Right hindlimb (tissue), 1 donor: ENCODE measurements at regions not wholly inside any gene's neighbourhood (a gene's known extent, or its start where the extent isn't known, plus 50 kb on each side); places are given as distances from the start of the nearest gene placed in this dataset.
"Not testable (repeated sequence)": the region's sequence is repeated elsewhere in the genome, so short reads cannot be mapped to it uniquely, and the experiment has no call there.

ENCODE experiments used
- DNase-seq: peaks from one replicate; pipeline ENCODE4 v3.0.0-alpha.2; 2018

- DNase-seq = no peak
These were observed 501.0 kb upstream of the MAP3K7 start for GRCh38 chr6:91087908-91088307.

GRCh38 chr6:91083211-91083610 is 496.3 kb upstream of the MAP3K7 start:
- no peak for DNase-seq

GRCh38 chr6:91082311-91082832 is 495.5 kb upstream of the MAP3K7 start:
- no peak for DNase-seq

GRCh38 chr6:91081452-91082067 is 494.7 kb upstream of the MAP3K7 start:
- DNase-seq = no peak

- no peak for DNase-seq
These were observed 494.0 kb upstream of the MAP3K7 start for GRCh38 chr6:91080871-91081270.

GRCh38 chr6:91079969-91080368 is 493.1 kb upstream of the MAP3K7 start:
- DNase-seq = no peak

- no peak for DNase-seq
These were observed 488.5 kb upstream of the MAP3K7 start for GRCh38 chr6:91075244-91075976.

GRCh38 chr6:91063362-91063761 is 476.5 kb upstream of the MAP3K7 start:
- DNase-seq = no peak

- DNase-seq = no peak
These were observed 470.8 kb upstream of the MAP3K7 start for GRCh38 chr6:91057689-91058088.

- DNase-seq = no peak
These were observed 469.1 kb upstream of the MAP3K7 start for GRCh38 chr6:91055959-91056358.

- DNase-seq = not testable (repeated sequence)
These were observed 465.9 kb upstream of the MAP3K7 start for GRCh38 chr6:91052473-91053450.

- DNase-seq = no peak
These were observed 458.3 kb upstream of the MAP3K7 start for GRCh38 chr6:91045161-91045560.

- no peak for DNase-seq
These were observed 456.9 kb upstream of the MAP3K7 start for GRCh38 chr6:91043751-91044150.

GRCh38 chr6:91042656-91043055 is 455.8 kb upstream of the MAP3K7 start:
- no peak for DNase-seq

GRCh38 chr6:91033964-91034363 is 447.1 kb upstream of the MAP3K7 start:
- DNase-seq = no peak

- DNase-seq = no peak
These were observed 444.7 kb upstream of the MAP3K7 start for GRCh38 chr6:91031581-91031980.

- DNase-seq = no peak
These were observed 442.3 kb upstream of the MAP3K7 start for GRCh38 chr6:91029211-91029610.

GRCh38 chr6:91023529-91023928 is 436.7 kb upstream of the MAP3K7 start:
- DNase-seq = no peak

GRCh38 chr6:91020744-91021143 is 433.9 kb upstream of the MAP3K7 start:
- no peak for DNase-seq

GRCh38 chr6:91018586-91018985 is 431.7 kb upstream of the MAP3K7 start:
- DNase-seq = no peak

- no peak for DNase-seq
These were observed 426.6 kb upstream of the MAP3K7 start for GRCh38 chr6:91013511-91013910.

- DNase-seq = no peak
These were observed 410.2 kb upstream of the MAP3K7 start for GRCh38 chr6:90997076-90997475.

- DNase-seq = no peak
These were observed 406.9 kb upstream of the MAP3K7 start for GRCh38 chr6:90993770-90994169.
